GM19455 (cell line): ENCODE measurements at regions not wholly inside any gene's neighbourhood (a gene's known extent, or its start where the extent isn't known, plus 50 kb on each side); places are given as distances from the start of the nearest gene placed in this dataset.
"Not testable (repeated sequence)": the region's sequence is repeated elsewhere in the genome, so short reads cannot be mapped to it uniquely, and the experiment has no call there.

Experiments used
- ATAC-seq: cut with Tn5 transposase; IDR thresholded peaks from one replicate; pipeline ENCODE4 v1.9.1; 2021; ENCODE audit not compliant: unreplicated experiment

- ATAC-seq: no peak
Observed at GRCh38 chr9:105093685-105094084, 150.8 kb upstream of the SLC44A1 start.

- no peak for ATAC-seq
Observed at GRCh38 chr9:105098370-105098769, 146.1 kb upstream of the SLC44A1 start.

GRCh38 chr9:105103776-105104175 lies 140.7 kb upstream of the SLC44A1 start:
- no peak for ATAC-seq

GRCh38 chr9:105114318-105114717 lies 130.1 kb upstream of the SLC44A1 start:
- ATAC-seq: no peak

GRCh38 chr9:105114964-105115728 lies 129.3 kb upstream of the SLC44A1 start:
- ATAC-seq: no peak

- ATAC-seq: no peak
Observed at GRCh38 chr9:105116052-105116868, 128.2 kb upstream of the SLC44A1 start.

- ATAC-seq: no peak
Observed at GRCh38 chr9:105117234-105117633, 127.2 kb upstream of the SLC44A1 start.

- ATAC-seq: no peak
Observed at GRCh38 chr9:105118636-105119035, 125.8 kb upstream of the SLC44A1 start.

- no peak for ATAC-seq
Observed at GRCh38 chr9:105119156-105119555, 125.3 kb upstream of the SLC44A1 start.

GRCh38 chr9:105121861-105122430 lies 122.5 kb upstream of the SLC44A1 start:
- no peak for ATAC-seq

- ATAC-seq: not testable (repeated sequence)
Observed at GRCh38 chr9:105124598-105124997, 119.9 kb upstream of the SLC44A1 start.

GRCh38 chr9:105126226-105126625 lies 118.2 kb upstream of the SLC44A1 start:
- no peak for ATAC-seq

GRCh38 chr9:105127863-105128220 lies 116.6 kb upstream of the SLC44A1 start:
- peak; percentile 88 for ATAC-seq

- no peak for ATAC-seq
Observed at GRCh38 chr9:105128908-105129600, 115.4 kb upstream of the SLC44A1 start.

GRCh38 chr9:105129731-105130130 lies 114.7 kb upstream of the SLC44A1 start:
- ATAC-seq: no peak

GRCh38 chr9:105131981-105132380 lies 112.5 kb upstream of the SLC44A1 start:
- ATAC-seq: no peak

GRCh38 chr9:105132606-105133005 lies 111.8 kb upstream of the SLC44A1 start:
- ATAC-seq: no peak

- no peak for ATAC-seq
Observed at GRCh38 chr9:105138306-105138801, 106.1 kb upstream of the SLC44A1 start.

- peak; percentile 81 for ATAC-seq
Observed at GRCh38 chr9:105141146-105141975, 103.1 kb upstream of the SLC44A1 start.

- ATAC-seq: no peak
Observed at GRCh38 chr9:105141976-105142250, 102.5 kb upstream of the SLC44A1 start.
